OCI-LY7 (cell line): ENCODE measurements at regions not wholly inside any gene's neighbourhood (a gene's known extent, or its start where the extent isn't known, plus 50 kb on each side); places are given as distances from the start of the nearest gene placed in this dataset.

Experiments used
- BruUV-seq: library from RNA; stranded (reverse); fragments of 400-500 nt; replicated peaks from 2 replicates; lab custom pipeline; 2021; lab: Mats Ljungman, UMichigan
- CTCF ChIA-PET: fragments of 300-600 bp; sonication (Branson Sonifier 250); formaldehyde crosslinking; loops from one replicate; lab custom pipeline; 2022; ENCODE audit warnings: antibody characterized with exemption; ENCODE audit not compliant: unreplicated experiment; lab: Charles Lee
- POLR2A ChIA-PET: fragments of 300-600 bp; sonication (Branson Sonifier 250); formaldehyde crosslinking; loops from one replicate; lab custom pipeline; 2022; ENCODE audit warnings: antibody characterized with exemption; lab: Charles Lee
- DNase-seq: peaks from one replicate; pipeline ENCODE4 v3.0.0-alpha.2; 2015; ENCODE audit warnings: low spot score
- H2AFZ ChIP-seq: fragments of 200-600 bp; sonication (generic), shearing (Covaris generic); 2 replicates; pipeline ENCODE4 v1.6.1; 2014; ENCODE audit warnings: mild to moderate bottlenecking, antibody characterized with exemption, low read length, moderate library complexity
- H3K27ac ChIP-seq: fragments of 200-600 bp; sonication (generic); 2 replicates; pipeline ENCODE4 v1.5.1; 2014; ENCODE audit warnings: mixed run types, low read depth, mild to moderate bottlenecking, moderate library complexity, low read length, inconsistent platforms; ENCODE audit not compliant: poor library complexity, severe bottlenecking
- H3K36me3 ChIP-seq: fragments of 200-600 bp; sonication (generic); 2 replicates; pipeline ENCODE4 v1.6.1; 2014; ENCODE audit warnings: mild to moderate bottlenecking, antibody characterized with exemption, low read length, moderate library complexity, mixed read lengths; ENCODE audit not compliant: insufficient read depth
- H3K4me1 ChIP-seq: fragments of 200-600 bp; sonication (generic); 2 replicates; pipeline ENCODE4 v1.5.1; 2014; ENCODE audit warnings: mild to moderate bottlenecking, low read length; ENCODE audit not compliant: insufficient read depth, poor library complexity, severe bottlenecking
- H3K4me2 ChIP-seq: fragments of 200-600 bp; sonication (generic); 2 replicates; pipeline ENCODE4 v1.6.1; 2014; ENCODE audit warnings: mild to moderate bottlenecking, low read length
- H3K4me3 ChIP-seq: fragments of 200-600 bp; sonication (generic); 2 replicates; pipeline ENCODE4 v1.5.1; 2014; ENCODE audit warnings: mild to moderate bottlenecking, low read depth, low read length; ENCODE audit not compliant: poor library complexity, severe bottlenecking
- H3K79me2 ChIP-seq: fragments of 200-600 bp; sonication (generic); 2 replicates; pipeline ENCODE4 v1.6.1; 2016; ENCODE audit warnings: low read depth, mild to moderate bottlenecking, low read length, moderate library complexity, mixed read lengths; ENCODE audit not compliant: insufficient read depth
- H3K9me2 ChIP-seq: fragments of 200-600 bp; sonication (generic); 2 replicates; pipeline ENCODE4 v1.6.1; 2016; ENCODE audit warnings: mild to moderate bottlenecking, low read length, mixed read lengths; ENCODE audit not compliant: insufficient read depth
- H3K9me3 ChIP-seq: fragments of 200-600 bp; sonication (generic); 2 replicates; pipeline ENCODE4 v1.6.1; 2014; ENCODE audit warnings: mild to moderate bottlenecking, mixed run types, low read length, mixed read lengths
- H4K20me1 ChIP-seq: fragments of 200-600 bp; sonication (generic); 2 replicates; pipeline ENCODE4 v1.6.1; 2014; ENCODE audit warnings: mild to moderate bottlenecking, antibody characterized with exemption, low read length, moderate library complexity, mixed read lengths; ENCODE audit not compliant: insufficient read depth
- EZH2phosphoT487 ChIP-seq: fragments of 200-600 bp; sonication (generic); IDR thresholded peaks from 2 replicates; pipeline ENCODE4 v1.6.1; 2018; ENCODE audit warnings: low read depth, borderline replicate concordance, mild to moderate bottlenecking, mixed run types, antibody characterized with exemption, low read length, moderate library complexity, mixed read lengths
- intact Hi-C: fragments of 100-400 bp; cut with micrococcal nuclease; formaldehyde crosslinking; loops from one replicate; pipeline ENCODE4 v1.10.0; 2022; ENCODE audit not compliant: unreplicated experiment
- TF ChIP-seq, protein P1 (sequence below): fragments of 200-600 bp; sonication (generic); conservative IDR thresholded peaks from 2 replicates; pipeline ENCODE4 v1.5.1; 2014; ENCODE audit warnings: mild to moderate bottlenecking, antibody characterized with exemption, low read length, moderate library complexity, mixed read lengths

DNA sequence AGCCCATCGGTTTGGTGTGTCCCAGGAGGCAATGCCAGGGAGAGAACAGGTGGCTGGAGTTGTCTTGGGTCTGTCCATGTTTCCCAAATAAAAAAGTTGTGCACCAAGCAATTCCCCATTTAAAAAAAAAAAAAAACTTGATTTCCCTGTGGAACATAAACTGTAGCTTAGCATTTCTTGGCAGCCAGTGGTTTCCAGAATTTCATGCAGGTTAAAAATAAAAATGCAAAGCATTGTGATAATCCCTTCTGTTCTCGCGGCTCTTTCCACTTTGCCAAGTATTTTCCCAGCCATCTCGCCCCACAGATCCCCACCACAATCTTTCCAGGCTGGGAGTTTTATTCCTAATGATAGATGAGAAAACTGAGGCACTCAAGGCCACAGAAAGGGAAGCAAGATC is 51.4 kb upstream of the MSX1 start:
- ChIA-PET POLR2A (no interaction called here), CTCF (no interaction called here)
- no peak overlapping the region for H3K27ac ChIP-seq
- H3K4me3 ChIP-seq: no peak overlapping the region
- intact Hi-C loops: no loop called here
- no peak overlapping the region for H2AFZ ChIP-seq
- TF ChIP-seq, protein P1, sequence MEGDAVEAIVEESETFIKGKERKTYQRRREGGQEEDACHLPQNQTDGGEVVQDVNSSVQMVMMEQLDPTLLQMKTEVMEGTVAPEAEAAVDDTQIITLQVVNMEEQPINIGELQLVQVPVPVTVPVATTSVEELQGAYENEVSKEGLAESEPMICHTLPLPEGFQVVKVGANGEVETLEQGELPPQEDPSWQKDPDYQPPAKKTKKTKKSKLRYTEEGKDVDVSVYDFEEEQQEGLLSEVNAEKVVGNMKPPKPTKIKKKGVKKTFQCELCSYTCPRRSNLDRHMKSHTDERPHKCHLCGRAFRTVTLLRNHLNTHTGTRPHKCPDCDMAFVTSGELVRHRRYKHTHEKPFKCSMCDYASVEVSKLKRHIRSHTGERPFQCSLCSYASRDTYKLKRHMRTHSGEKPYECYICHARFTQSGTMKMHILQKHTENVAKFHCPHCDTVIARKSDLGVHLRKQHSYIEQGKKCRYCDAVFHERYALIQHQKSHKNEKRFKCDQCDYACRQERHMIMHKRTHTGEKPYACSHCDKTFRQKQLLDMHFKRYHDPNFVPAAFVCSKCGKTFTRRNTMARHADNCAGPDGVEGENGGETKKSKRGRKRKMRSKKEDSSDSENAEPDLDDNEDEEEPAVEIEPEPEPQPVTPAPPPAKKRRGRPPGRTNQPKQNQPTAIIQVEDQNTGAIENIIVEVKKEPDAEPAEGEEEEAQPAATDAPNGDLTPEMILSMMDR: no peak
- no peak for TF ChIP-seq EZH2phosphoT487
- BruUV-seq: no TSS peak
- H3K36me3 ChIP-seq: no peaks in the 10 kb centered on the region
- no peaks in the 10 kb centered on the region for H3K9me2 ChIP-seq
- DNase-seq: no peak
- H4K20me1 ChIP-seq: no peaks in the 10 kb centered on the region; the same call in 1 of the 2 replicates
- H3K9me3 ChIP-seq: no peaks in the 10 kb centered on the region
- no peak overlapping the region for H3K4me2 ChIP-seq
- peaks cover 3% of the 10 kb centered on the region for H3K4me1 ChIP-seq
- H3K79me2 ChIP-seq: no peaks in the 10 kb centered on the region

DNA sequence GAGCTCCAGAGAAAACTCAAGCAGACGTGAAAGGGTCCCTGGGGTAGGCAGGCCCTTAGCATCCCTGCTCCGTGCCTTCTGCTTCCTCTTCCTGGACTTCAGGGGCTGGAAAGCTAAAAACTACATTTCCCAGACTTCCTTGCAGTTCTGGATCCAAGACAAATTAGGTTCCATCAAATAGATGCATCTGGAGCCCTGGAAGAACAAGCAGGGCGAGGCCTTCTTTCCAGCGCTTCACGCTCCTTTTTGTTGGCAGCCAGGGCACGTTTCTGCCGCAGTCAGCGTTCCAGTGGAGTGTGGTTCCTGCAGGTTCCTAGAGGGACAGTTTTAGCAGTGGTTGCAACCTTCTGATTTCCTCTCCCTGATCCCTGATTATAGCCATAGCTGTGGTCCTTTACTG is 53.6 kb upstream of the MSX1 start:
- intact Hi-C loops: no loop called here
- CTCF ChIA-PET: no interaction called here

DNA sequence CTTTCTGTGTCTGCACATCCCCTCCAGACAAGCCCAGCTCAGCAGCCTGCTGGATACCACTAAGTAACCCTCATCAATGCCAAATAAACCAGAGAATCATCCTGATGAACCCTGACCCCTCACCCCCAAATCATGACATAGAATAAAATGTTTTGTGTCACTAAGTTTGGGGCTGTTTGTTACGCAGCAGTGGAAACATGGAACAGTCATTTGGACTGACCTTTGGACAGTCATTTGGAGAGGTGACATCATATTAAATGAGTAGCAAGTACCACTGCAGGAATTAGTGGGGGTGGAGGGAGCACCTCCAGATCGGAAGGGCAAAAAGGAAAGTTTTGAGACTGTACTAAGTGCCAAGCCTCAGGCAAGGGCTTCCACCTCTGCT is 55.6 kb upstream of the MSX1 start:
- Histone ChIP-seq H3K79me2 (no peaks in the 10 kb centered on the region), H2AFZ (no peak overlapping the region), H3K4me1 (no peaks in the 10 kb centered on the region), H4K20me1 (no peaks in the 10 kb centered on the region; the same call in 1 of the 2 replicates), H3K4me3 (no peak overlapping the region), H3K36me3 (no peaks in the 10 kb centered on the region), H3K4me2 (no peak overlapping the region), H3K27ac (no peak overlapping the region), H3K9me3 (no peaks in the 10 kb centered on the region), H3K9me2 (no peaks in the 10 kb centered on the region)
- no TSS peak for BruUV-seq
- DNase-seq: no peak
- ChIA-PET POLR2A (interaction anchor here (0.6 kb wide), 1 partner anchor 20 kb away, joined by 3 read pairs; no protein-coding TSS in a partner anchor), CTCF (no interaction called here)
- intact Hi-C loops: no loop called here
- TF ChIP-seq, protein P1: no peak
- no peak for TF ChIP-seq EZH2phosphoT487

More for the DNA sequence above, 53.6 kb upstream of the MSX1 start:
- Histone ChIP-seq H3K4me2 (no peak overlapping the region), H3K36me3 (no peaks in the 10 kb centered on the region), H3K4me1 (no peaks in the 10 kb centered on the region), H4K20me1 (no peaks in the 10 kb centered on the region; the same call in 1 of the 2 replicates), H2AFZ (no peak overlapping the region), H3K27ac (no peak overlapping the region), H3K9me2 (no peaks in the 10 kb centered on the region), H3K79me2 (no peaks in the 10 kb centered on the region), H3K4me3 (no peak overlapping the region), H3K9me3 (no peaks in the 10 kb centered on the region)
- no peak for DNase-seq
- POLR2A ChIA-PET: interaction anchor here (0.8 kb wide), 1 partner anchor 10 kb away, joined by 3 read pairs; no protein-coding TSS in a partner anchor
- TF ChIP-seq EZH2phosphoT487: no peak
- TF ChIP-seq, protein P1: no peak
- BruUV-seq: no TSS peak
